WTC11 (cell line): ENCODE measurements at regions not wholly inside any gene's neighbourhood (a gene's known extent, or its start where the extent isn't known, plus 50 kb on each side); places are given as distances from the start of the nearest gene placed in this dataset.

Experiments used
- ATAC-seq: fragments of 200-7000 bp; cut with Tn5 transposase; 2 replicates; pipeline ENCODE4 v1.10.0; 2021; ENCODE audit warnings: mild to moderate bottlenecking, moderate library complexity
- CTCF ChIA-PET: fragments of 300-600 bp; sonication (Branson Sonifier 250); formaldehyde crosslinking; loops from one replicate; lab custom pipeline; 2021; ENCODE audit warnings: antibody characterized with exemption; lab: Charles Lee
- POLR2A ChIA-PET: fragments of 350-600 bp; sonication (Branson Sonifier 250); formaldehyde crosslinking; loops from one replicate; lab custom pipeline; 2021; ENCODE audit warnings: antibody characterized with exemption; lab: Charles Lee
- DNase-seq: peaks from one replicate; pipeline ENCODE4 v3.0.0; 2021; ENCODE audit warnings: low spot score
- H3K27ac Mint-ChIP-seq: 2 replicates; pipeline ENCODE4 v1.8.0; 2021; ENCODE audit warnings: mixed read lengths
- H3K27me3 Mint-ChIP-seq: 2 replicates; pipeline ENCODE4 v1.8.0; 2021; ENCODE audit warnings: low read depth, mild to moderate bottlenecking, moderate library complexity, mixed read lengths
- H3K36me3 Mint-ChIP-seq: 2 replicates; pipeline ENCODE4 v1.8.0; 2021; ENCODE audit warnings: mixed read lengths
- H3K4me1 Mint-ChIP-seq: 2 replicates; pipeline ENCODE4 v1.8.0; 2022; ENCODE audit warnings: mixed read lengths
- H3K4me3 Mint-ChIP-seq: 2 replicates; pipeline ENCODE4 v1.8.0; 2021; ENCODE audit warnings: mild to moderate bottlenecking, moderate library complexity, mixed read lengths
- H3K9me3 Mint-ChIP-seq: 2 replicates; pipeline ENCODE4 v1.8.0; 2021; ENCODE audit warnings: mixed read lengths
- CDX4 ChIP-seq: fragments of 250-450 bp; sonication (Bioruptor Pico); IDR thresholded peaks from 2 replicates; pipeline ENCODE4 v1.9.0; 2021; ENCODE audit warnings: moderate library complexity, mild to moderate bottlenecking, inconsistent platforms, borderline replicate concordance
- CREM ChIP-seq: sonication (generic); formaldehyde crosslinking; IDR thresholded peaks from 2 replicates; pipeline ENCODE4 v1.8.1; 2022; ENCODE audit warnings: mild to moderate bottlenecking, missing genetic modification reagents, moderate library complexity
- ELF4 ChIP-seq: sonication (generic); formaldehyde crosslinking; IDR thresholded peaks from 2 replicates; pipeline ENCODE4 v1.8.1; 2022; ENCODE audit warnings: low read depth, mild to moderate bottlenecking, moderate library complexity, missing genetic modification reagents
- EMX1 ChIP-seq: fragments of 250-450 bp; sonication (Bioruptor Pico); IDR thresholded peaks from 2 replicates; pipeline ENCODE4 v1.8.0; 2021; ENCODE audit warnings: mild to moderate bottlenecking
- ESRRA ChIP-seq: sonication (generic); formaldehyde crosslinking; IDR thresholded peaks from 2 replicates; pipeline ENCODE4 v1.8.1; 2022; ENCODE audit warnings: mild to moderate bottlenecking, missing genetic modification reagents, borderline replicate concordance
- FOXP1 ChIP-seq: sonication (generic); formaldehyde crosslinking; IDR thresholded peaks from 2 replicates; pipeline ENCODE4 v1.8.0; 2022; ENCODE audit warnings: missing genetic modification reagents, mild to moderate bottlenecking, moderate library complexity, borderline replicate concordance
- FOXP4 ChIP-seq: sonication (generic); formaldehyde crosslinking; IDR thresholded peaks from 2 replicates; pipeline ENCODE4 v1.8.0; 2022; ENCODE audit warnings: mild to moderate bottlenecking, missing genetic modification reagents
- GABPB1 ChIP-seq: sonication (generic); formaldehyde crosslinking; IDR thresholded peaks from 2 replicates; pipeline ENCODE4 v1.8.1; 2023; ENCODE audit warnings: mild to moderate bottlenecking, missing genetic modification reagents
- HMGA2 ChIP-seq: fragments of 250-450 bp; sonication (Bioruptor Pico); IDR thresholded peaks from 2 replicates; pipeline ENCODE4 v1.4.0; 2021; ENCODE audit warnings: mild to moderate bottlenecking, moderate library complexity
- HMGXB4 ChIP-seq: sonication (generic); formaldehyde crosslinking; IDR thresholded peaks from 2 replicates; pipeline ENCODE4 v1.8.1; 2023; ENCODE audit warnings: mild to moderate bottlenecking, moderate library complexity, missing genetic modification reagents
- IRF1 ChIP-seq: sonication (generic); formaldehyde crosslinking; IDR thresholded peaks from 2 replicates; pipeline ENCODE4 v1.8.0; 2023; ENCODE audit warnings: missing genetic modification reagents
- JUN ChIP-seq: sonication (generic); formaldehyde crosslinking; IDR thresholded peaks from 2 replicates; pipeline ENCODE4 v1.8.0; 2023; ENCODE audit warnings: mild to moderate bottlenecking, missing genetic modification reagents
- MYBL2 ChIP-seq: sonication (generic); formaldehyde crosslinking; IDR thresholded peaks from 2 replicates; pipeline ENCODE4 v1.8.1; 2023; ENCODE audit warnings: mild to moderate bottlenecking, moderate library complexity, missing genetic modification reagents
- PREB ChIP-seq: sonication (generic); formaldehyde crosslinking; IDR thresholded peaks from 2 replicates; pipeline ENCODE4 v1.8.1; 2022; ENCODE audit warnings: mild to moderate bottlenecking, missing genetic modification reagents, moderate library complexity, borderline replicate concordance
- PRRX2 ChIP-seq: fragments of 250-450 bp; sonication (Bioruptor Pico); IDR thresholded peaks from 2 replicates; pipeline ENCODE4 v1.8.0; 2021; ENCODE audit warnings: mild to moderate bottlenecking
- TP53 ChIP-seq: sonication (generic); formaldehyde crosslinking; IDR thresholded peaks from 2 replicates; pipeline ENCODE4 v1.8.1; 2023; ENCODE audit warnings: mild to moderate bottlenecking, missing genetic modification reagents
- USF2 ChIP-seq: sonication (generic); formaldehyde crosslinking; IDR thresholded peaks from 2 replicates; pipeline ENCODE4 v1.8.1; 2023; ENCODE audit warnings: mild to moderate bottlenecking, missing genetic modification reagents, moderate library complexity
- ZNF281 ChIP-seq: sonication (generic); formaldehyde crosslinking; IDR thresholded peaks from 2 replicates; pipeline ENCODE4 v1.8.0; 2023; ENCODE audit warnings: mild to moderate bottlenecking, missing genetic modification reagents
- ZNF317 ChIP-seq: sonication (generic); formaldehyde crosslinking; IDR thresholded peaks from 2 replicates; pipeline ENCODE4 v1.8.1; 2023; ENCODE audit warnings: low read depth, mild to moderate bottlenecking, moderate library complexity, missing genetic modification reagents, borderline replicate concordance
- ZNF396 ChIP-seq: fragments of 250-450 bp; sonication (Bioruptor Pico); IDR thresholded peaks from 2 replicates; pipeline ENCODE4 v1.8.0; 2021; ENCODE audit warnings: mild to moderate bottlenecking, moderate library complexity, borderline replicate concordance
- ZNF423 ChIP-seq: fragments of 250-450 bp; sonication (Bioruptor Pico); IDR thresholded peaks from 2 replicates; pipeline ENCODE4 v2.1.2; 2022; ENCODE audit warnings: mild to moderate bottlenecking, moderate library complexity

GRCh38 chr6:49087369-49087768 is 375.7 kb downstream of the MMUT start (continued):
- TF ChIP-seq ZNF281 (CRISPR knock-in tag) (no peak), HMGXB4 (no peak)

GRCh38 chr6:49082611-49083010 is 380.4 kb downstream of the MMUT start:
- Mint-ChIP-seq H3K27ac (no peak overlapping the region), H3K4me1 (peaks cover 14% of the 10 kb centered on the region), H3K4me3 (no peak overlapping the region), H3K36me3 (peaks cover 2% of the 10 kb centered on the region; the same call in 1 of the 2 replicates)
- no peak for ATAC-seq
- CTCF ChIA-PET = no interaction called here
- no peak for TF ChIP-seq IRF1 (CRISPR knock-in tag)
- no peak for TF ChIP-seq TP53
- TF ChIP-seq ZNF396 (CRISPR knock-in tag) = no peak
- TF ChIP-seq ELF4 (CRISPR knock-in tag) = no peak
- TF ChIP-seq HMGA2 (CRISPR knock-in tag) = no peak
- no peak for TF ChIP-seq GABPB1 (CRISPR knock-in tag)
- TF ChIP-seq, all 79 proteins: peak for 0
- POLR2A ChIA-PET = no interaction called here
- peaks cover 23% of the 10 kb centered on the region for H3K9me3 Mint-ChIP-seq
- DNase-seq = no peak
- no peaks in the 10 kb centered on the region for H3K27me3 Mint-ChIP-seq

- POLR2A ChIA-PET = no interaction called here
These were observed 390.0 kb downstream of the MMUT start for GRCh38 chr6:49072885-49073620.

More at GRCh38 chr6:49072885-49073620, 390.0 kb downstream of the MMUT start:
- CTCF ChIA-PET = interaction anchor here (0.6 kb wide), 1 partner anchor 1285 kb away, joined by 3 read pairs; no protein-coding TSS in a partner anchor
- DNase-seq = no peak
- H3K27me3 Mint-ChIP-seq = no peaks in the 10 kb centered on the region
- no peak for TF ChIP-seq FOXP4 (CRISPR knock-in tag)
- TF ChIP-seq EMX1 (CRISPR knock-in tag) = no peak
- no peak for TF ChIP-seq CREM (CRISPR knock-in tag)
- no peak for TF ChIP-seq ZNF317 (CRISPR knock-in tag)
- TF ChIP-seq FOXP1 (CRISPR knock-in tag) = no peak
- TF ChIP-seq USF2 = no peak
- no peak for TF ChIP-seq HMGXB4
- no peak for TF ChIP-seq CDX4
- no peak for TF ChIP-seq PRRX2 (CRISPR knock-in tag)
- no peak for TF ChIP-seq PREB
- TF ChIP-seq ZNF423 (CRISPR knock-in tag) = no peak
- no peak for TF ChIP-seq ESRRA (CRISPR knock-in tag)
- no peak for TF ChIP-seq MYBL2
- TF ChIP-seq GABPB1 (CRISPR knock-in tag) = no peak
- no peak for TF ChIP-seq JUN (CRISPR knock-in tag)
- no peaks in the 10 kb centered on the region for H3K36me3 Mint-ChIP-seq
- H3K4me3 Mint-ChIP-seq = no peak overlapping the region
- H3K9me3 Mint-ChIP-seq = peaks cover 10% of the 10 kb centered on the region
- no peak overlapping the region for H3K27ac Mint-ChIP-seq
- H3K4me1 Mint-ChIP-seq = no peaks in the 10 kb centered on the region
- no peak for ATAC-seq
